Activated CD8-positive, alpha-beta T cell treated with anti-CD3 and anti-CD28 coated beads, Interleukin-2, amount 10 ng/mL, durations not matched to agents 7 days and 5 days (primary cell): ENCODE measurements at regions not wholly inside any gene's neighbourhood (a gene's known extent, or its start where the extent isn't known, plus 50 kb on each side); places are given as distances from the start of the nearest gene placed in this dataset.

Source experiments
- ATAC-seq: fragments of 150-1000 bp; cut with Tn5 transposase; one replicate; pipeline ENCODE4 v1.10.0; 2021; ENCODE audit warnings: moderate library complexity
- CTCF ChIA-PET: fragments of 350-600 bp; sonication (Branson Sonifier 250); formaldehyde crosslinking; loops from one replicate; lab custom pipeline; 2021; ENCODE audit warnings: antibody characterized with exemption; lab: Charles Lee
- POLR2A ChIA-PET: fragments of 350-600 bp; sonication (Branson Sonifier 250); formaldehyde crosslinking; loops from one replicate; lab custom pipeline; 2021; ENCODE audit warnings: antibody characterized with exemption; lab: Charles Lee
- DNase-seq: peaks from one replicate; pipeline ENCODE4 v3.0.0-alpha.2; 2020
- H3K27ac Mint-ChIP-seq: one replicate; pipeline ENCODE4 v1.8.0; 2021; ENCODE audit warnings: mild to moderate bottlenecking, mixed read lengths
- H3K27me3 Mint-ChIP-seq: one replicate; pipeline ENCODE4 v1.8.0; 2021; ENCODE audit warnings: low read depth, mixed read lengths
- H3K36me3 Mint-ChIP-seq: one replicate; pipeline ENCODE4 v1.8.0; 2021; ENCODE audit warnings: low read depth, mixed read lengths
- H3K4me1 Mint-ChIP-seq: one replicate; pipeline ENCODE4 v1.8.0; 2021; ENCODE audit warnings: low read depth, mixed read lengths
- H3K4me3 Mint-ChIP-seq: one replicate; pipeline ENCODE4 v1.8.0; 2021; ENCODE audit warnings: mild to moderate bottlenecking, mixed read lengths
- H3K9me3 Mint-ChIP-seq: one replicate; pipeline ENCODE4 v1.8.0; 2022; ENCODE audit warnings: mixed read lengths; ENCODE audit not compliant: insufficient read depth

- ATAC-seq (peak; percentile 55), DNase-seq (no peak)
- H3K9me3 Mint-ChIP-seq, result no peaks in the 10 kb centered on the region
- H3K36me3 Mint-ChIP-seq, result no peaks in the 10 kb centered on the region
- ChIA-PET CTCF (interaction anchor here (1.0 to 1.6 kb wide), 2 partner anchors 22 to 56 kb away, joined by 4 to 5 read pairs; partner anchors contain the start of gene UFL1), POLR2A (interaction anchor here (1.1 kb wide), 1 partner anchor 56 kb away, joined by 7 read pairs; the partner anchor contains the start of gene UFL1)
- peaks cover 24% of the 10 kb centered on the region for H3K4me1 Mint-ChIP-seq
- no peak overlapping the region for H3K4me3 Mint-ChIP-seq
- H3K27ac Mint-ChIP-seq, result no peak overlapping the region
- H3K27me3 Mint-ChIP-seq, result peaks cover 4% of the 10 kb centered on the region
Observed at GRCh38 chr6:96466147-96466863, 55.3 kb upstream of the UFL1 start.

GRCh38 chr6:96467814-96468213, 53.8 kb upstream of the UFL1 start:
- H3K27ac Mint-ChIP-seq, result no peak overlapping the region
- ATAC-seq (no peak), DNase-seq (no peak)
- H3K4me3 Mint-ChIP-seq, result no peak overlapping the region
- H3K4me1 Mint-ChIP-seq, result peaks cover 24% of the 10 kb centered on the region
- no peaks in the 10 kb centered on the region for H3K36me3 Mint-ChIP-seq
- H3K27me3 Mint-ChIP-seq, result peaks cover 4% of the 10 kb centered on the region
- ChIA-PET CTCF (interaction anchor here (0.9 to 1.8 kb wide), 3 partner anchors 12 to 71 kb away, joined by 3 to 6 read pairs (median 3); no protein-coding TSS in a partner anchor), POLR2A (interaction anchor here (0.8 kb wide), 1 partner anchor 50 kb away, joined by 3 read pairs; no protein-coding TSS in a partner anchor)
- no peaks in the 10 kb centered on the region for H3K9me3 Mint-ChIP-seq

DNA sequence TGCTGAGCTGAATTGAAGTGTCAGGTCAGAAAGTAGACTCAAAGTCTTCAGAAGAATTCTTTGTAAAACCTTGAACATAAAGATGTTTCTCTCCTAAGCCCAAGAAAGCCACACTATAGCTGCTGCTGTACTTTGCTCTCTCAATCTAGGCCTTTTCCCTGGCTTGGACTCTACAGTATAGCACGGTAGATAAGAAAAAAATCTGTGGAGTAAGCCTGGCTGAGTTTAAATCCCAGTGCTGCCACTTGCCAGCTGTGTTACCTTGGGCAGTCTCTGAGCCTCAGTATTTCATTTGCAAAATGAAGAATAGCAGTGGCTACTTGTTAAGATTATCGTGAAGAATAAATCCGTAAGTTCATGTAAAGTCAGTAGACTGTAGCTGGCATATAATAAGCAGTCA, 53.3 kb upstream of the UFL1 start:
- peaks cover 4% of the 10 kb centered on the region for H3K27me3 Mint-ChIP-seq
- DNase-seq (no peak), ATAC-seq (no peak)
- peaks cover 24% of the 10 kb centered on the region for H3K4me1 Mint-ChIP-seq
- no peak overlapping the region for H3K27ac Mint-ChIP-seq
- POLR2A ChIA-PET, result interaction anchor here (0.8 kb wide), 1 partner anchor 50 kb away, joined by 3 read pairs; no protein-coding TSS in a partner anchor
- CTCF ChIA-PET, result interaction anchor here (0.6 to 1.8 kb wide), 3 partner anchors 12 to 219 kb away, joined by 3 to 6 read pairs (median 3); no protein-coding TSS in a partner anchor
- no peaks in the 10 kb centered on the region for H3K9me3 Mint-ChIP-seq
- H3K4me3 Mint-ChIP-seq, result no peak overlapping the region
- H3K36me3 Mint-ChIP-seq, result no peaks in the 10 kb centered on the region

GRCh38 chr6:96468681-96469224, 52.9 kb upstream of the UFL1 start:
- Mint-ChIP-seq H3K27ac (no peak overlapping the region), H3K4me3 (no peak overlapping the region), H3K4me1 (peaks cover 24% of the 10 kb centered on the region), H3K9me3 (no peaks in the 10 kb centered on the region), H3K36me3 (no peaks in the 10 kb centered on the region), H3K27me3 (peaks cover 4% of the 10 kb centered on the region)
- CTCF ChIA-PET, result interaction anchor here (0.6 to 1.8 kb wide), 3 partner anchors 13 to 219 kb away, joined by 3 to 6 read pairs (median 3); no protein-coding TSS in a partner anchor
- no peak for DNase-seq
- POLR2A ChIA-PET, result interaction anchor here (0.6 kb wide), 1 partner anchor 67 kb away, joined by 3 read pairs; no protein-coding TSS in a partner anchor
- no peak for ATAC-seq

DNA sequence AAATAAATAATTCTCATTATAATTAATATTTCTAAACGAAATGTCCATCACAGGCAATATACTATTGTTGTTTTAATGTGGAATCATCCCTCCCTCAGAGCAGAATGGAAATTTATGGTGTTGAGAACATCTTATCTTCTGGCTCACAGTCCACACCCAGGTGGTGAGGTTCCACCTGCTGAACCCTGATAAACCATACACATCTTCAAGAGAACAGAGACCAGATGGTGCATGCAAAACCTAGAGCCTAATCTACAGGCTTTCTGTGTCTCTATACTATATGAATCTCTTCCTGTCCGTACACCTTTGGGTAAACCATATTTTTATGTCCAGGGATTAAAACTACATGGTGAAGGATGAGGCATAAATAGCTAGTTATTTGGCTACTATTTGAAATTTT, 52.3 kb upstream of the UFL1 start:
- POLR2A ChIA-PET, result interaction anchor here (0.6 kb wide), 1 partner anchor 66 kb away, joined by 3 read pairs; no protein-coding TSS in a partner anchor
- DNase-seq, result no peak
- peaks cover 24% of the 10 kb centered on the region for H3K4me1 Mint-ChIP-seq
- H3K4me3 Mint-ChIP-seq, result no peak overlapping the region
- CTCF ChIA-PET, result no interaction called here
- H3K27ac Mint-ChIP-seq, result no peak overlapping the region
- H3K9me3 Mint-ChIP-seq, result no peaks in the 10 kb centered on the region
- H3K27me3 Mint-ChIP-seq, result peaks cover 4% of the 10 kb centered on the region
- ATAC-seq, result no peak
- no peaks in the 10 kb centered on the region for H3K36me3 Mint-ChIP-seq

GRCh38 chr6:96470296-96470695, 51.3 kb upstream of the UFL1 start:
- H3K4me3 Mint-ChIP-seq, result no peak overlapping the region
- peaks cover 4% of the 10 kb centered on the region for H3K27me3 Mint-ChIP-seq
- peaks cover 20% of the 10 kb centered on the region for H3K4me1 Mint-ChIP-seq
- POLR2A ChIA-PET, result no interaction called here
- CTCF ChIA-PET, result no interaction called here
- no peak for DNase-seq
- H3K9me3 Mint-ChIP-seq, result no peaks in the 10 kb centered on the region
- no peaks in the 10 kb centered on the region for H3K36me3 Mint-ChIP-seq
- H3K27ac Mint-ChIP-seq, result no peak overlapping the region
- no peak for ATAC-seq
